ENCODE measurements at regions not wholly inside any gene's neighbourhood (a gene's known extent, or its start where the extent isn't known, plus 50 kb on each side); places are given as distances from the start of the nearest gene placed in this dataset.

GRCh38 chr5:68421485-68422220 lies 206.1 kb downstream of the PIK3R1 start:
- no peak overlapping the region for H3K4me3 ChIP-seq (ENCODE audit: low read depth, low read length)
- no peaks in the 10 kb centered on the region for H3K36me3 ChIP-seq (ENCODE audit: insufficient read depth)
- WGBS = 94% methylated on average over 9 of the region's 9 CpGs
- H3K4me1 ChIP-seq (ENCODE audit: insufficient read depth) = peaks cover 1% of the 10 kb centered on the region
- no peak for DNase-seq (ENCODE audit: extremely low spot score)
- H3K27ac ChIP-seq (ENCODE audit: low read depth) = no peak overlapping the region

GRCh38 chr5:68423154-68423811 lies 207.7 kb downstream of the PIK3R1 start:
- Histone ChIP-seq H3K36me3 (ENCODE audit: insufficient read depth) (no peaks in the 10 kb centered on the region), H3K27ac (ENCODE audit: low read depth) (no peak overlapping the region), H3K4me1 (ENCODE audit: insufficient read depth) (peaks cover 1% of the 10 kb centered on the region), H3K4me3 (ENCODE audit: low read depth, low read length) (no peak overlapping the region)
- DNase-seq (ENCODE audit: extremely low spot score) = no peak
- 89% methylated on average over 6 of the region's 6 CpGs for WGBS

- WGBS = 57% methylated on average over 6 of the region's 6 CpGs
- Histone ChIP-seq H3K36me3 (ENCODE audit: insufficient read depth) (no peaks in the 10 kb centered on the region), H3K4me3 (ENCODE audit: low read depth, low read length) (no peak overlapping the region), H3K4me1 (ENCODE audit: insufficient read depth) (peaks cover 1% of the 10 kb centered on the region), H3K27ac (ENCODE audit: low read depth) (no peak overlapping the region)
- no peak for DNase-seq (ENCODE audit: extremely low spot score)
Measured at GRCh38 chr5:68424799-68425537, 209.4 kb downstream of the PIK3R1 start.

- Histone ChIP-seq H3K36me3 (ENCODE audit: insufficient read depth) (no peaks in the 10 kb centered on the region), H3K4me1 (ENCODE audit: insufficient read depth) (peaks cover 1% of the 10 kb centered on the region), H3K4me3 (ENCODE audit: low read depth, low read length) (no peak overlapping the region), H3K27ac (ENCODE audit: low read depth) (no peak overlapping the region)
- 91% methylated on average over 4 of the region's 4 CpGs for WGBS
- DNase-seq (ENCODE audit: extremely low spot score) = no peak
Measured at GRCh38 chr5:68426586-68426985, 211.0 kb downstream of the PIK3R1 start.

- Histone ChIP-seq H3K27ac (ENCODE audit: low read depth) (no peak overlapping the region), H3K4me1 (ENCODE audit: insufficient read depth) (peaks cover 3% of the 10 kb centered on the region), H3K4me3 (ENCODE audit: low read depth, low read length) (no peak overlapping the region), H3K36me3 (ENCODE audit: insufficient read depth) (no peaks in the 10 kb centered on the region)
- WGBS = 89% methylated on average over 9 of the region's 9 CpGs
- DNase-seq (ENCODE audit: extremely low spot score) = no peak
Measured at GRCh38 chr5:68428231-68428811, 212.8 kb downstream of the PIK3R1 start.

GRCh38 chr5:68429510-68429909 lies 214.0 kb downstream of the PIK3R1 start:
- Histone ChIP-seq H3K4me3 (ENCODE audit: low read depth, low read length) (no peak overlapping the region), H3K4me1 (ENCODE audit: insufficient read depth) (peaks cover 3% of the 10 kb centered on the region), H3K36me3 (ENCODE audit: insufficient read depth) (no peaks in the 10 kb centered on the region), H3K27ac (ENCODE audit: low read depth) (no peak overlapping the region)
- no peak for DNase-seq (ENCODE audit: extremely low spot score)
- WGBS = 93% methylated on average over 2 of the region's 2 CpGs

GRCh38 chr5:68430279-68430678 lies 214.7 kb downstream of the PIK3R1 start:
- 80% methylated on average over 1 of the region's 1 CpG for WGBS
- H3K27ac ChIP-seq (ENCODE audit: low read depth) = no peak overlapping the region
- no peak overlapping the region for H3K4me3 ChIP-seq (ENCODE audit: low read depth, low read length)
- no peaks in the 10 kb centered on the region for H3K36me3 ChIP-seq (ENCODE audit: insufficient read depth)
- peaks cover 1% of the 10 kb centered on the region for H3K4me1 ChIP-seq (ENCODE audit: insufficient read depth)
- DNase-seq (ENCODE audit: extremely low spot score) = no peak

GRCh38 chr5:68431186-68431585 lies 215.6 kb downstream of the PIK3R1 start:
- no peak for DNase-seq (ENCODE audit: extremely low spot score)
- peaks cover 1% of the 10 kb centered on the region for H3K4me1 ChIP-seq (ENCODE audit: insufficient read depth)
- 94% methylated on average over 1 of the region's 1 CpG for WGBS
- H3K27ac ChIP-seq (ENCODE audit: low read depth) = no peak overlapping the region
- no peak overlapping the region for H3K4me3 ChIP-seq (ENCODE audit: low read depth, low read length)
- no peaks in the 10 kb centered on the region for H3K36me3 ChIP-seq (ENCODE audit: insufficient read depth)

- no peaks in the 10 kb centered on the region for H3K36me3 ChIP-seq (ENCODE audit: insufficient read depth)
- H3K4me1 ChIP-seq (ENCODE audit: insufficient read depth) = peaks cover 1% of the 10 kb centered on the region
- DNase-seq (ENCODE audit: extremely low spot score) = no peak
- 75% methylated on average over 6 of the region's 6 CpGs for WGBS
- H3K27ac ChIP-seq (ENCODE audit: low read depth) = no peak overlapping the region
- no peak overlapping the region for H3K4me3 ChIP-seq (ENCODE audit: low read depth, low read length)
Measured at GRCh38 chr5:68431601-68432337, 216.2 kb downstream of the PIK3R1 start.

- no peak overlapping the region for H3K4me3 ChIP-seq (ENCODE audit: low read depth, low read length)
- H3K4me1 ChIP-seq (ENCODE audit: insufficient read depth) = peaks cover 1% of the 10 kb centered on the region
- H3K27ac ChIP-seq (ENCODE audit: low read depth) = no peak overlapping the region
- DNase-seq (ENCODE audit: extremely low spot score) = no peak
- WGBS = 85% methylated on average over 7 of the region's 7 CpGs
- no peaks in the 10 kb centered on the region for H3K36me3 ChIP-seq (ENCODE audit: insufficient read depth)
Measured at GRCh38 chr5:68432682-68433081, 217.1 kb downstream of the PIK3R1 start.

- peak overlapping the region; percentile 48 for H3K27ac ChIP-seq (ENCODE audit: low read depth)
- H3K4me1 ChIP-seq (ENCODE audit: insufficient read depth) = peaks cover 1% of the 10 kb centered on the region
- no peak for DNase-seq (ENCODE audit: extremely low spot score)
- H3K4me3 ChIP-seq (ENCODE audit: low read depth, low read length) = no peak overlapping the region
- no peaks in the 10 kb centered on the region for H3K36me3 ChIP-seq (ENCODE audit: insufficient read depth)
- WGBS = 90% methylated on average over 3 of the region's 3 CpGs
Measured at GRCh38 chr5:68433526-68433922, 218.0 kb downstream of the PIK3R1 start.

GRCh38 chr5:68433923-68434879 lies 218.6 kb downstream of the PIK3R1 start:
- WGBS = 50% methylated on average over 27 of the region's 27 CpGs
- H3K4me3 ChIP-seq (ENCODE audit: low read depth, low read length) = no peak overlapping the region

More at GRCh38 chr5:68433923-68434879, 218.6 kb downstream of the PIK3R1 start:
- Histone ChIP-seq H3K36me3 (ENCODE audit: insufficient read depth) (no peaks in the 10 kb centered on the region), H3K4me1 (ENCODE audit: insufficient read depth) (peaks cover 1% of the 10 kb centered on the region), H3K27ac (ENCODE audit: low read depth) (peak overlapping the region; percentile 81)
- peak; percentile 64 for DNase-seq (ENCODE audit: extremely low spot score)

Data from urinary bladder (tissue), 3 donors.